ENCODE measurements at regions not wholly inside any gene's neighbourhood (a gene's known extent, or its start where the extent isn't known, plus 50 kb on each side); places are given as distances from the start of the nearest gene placed in this dataset.

DNA sequence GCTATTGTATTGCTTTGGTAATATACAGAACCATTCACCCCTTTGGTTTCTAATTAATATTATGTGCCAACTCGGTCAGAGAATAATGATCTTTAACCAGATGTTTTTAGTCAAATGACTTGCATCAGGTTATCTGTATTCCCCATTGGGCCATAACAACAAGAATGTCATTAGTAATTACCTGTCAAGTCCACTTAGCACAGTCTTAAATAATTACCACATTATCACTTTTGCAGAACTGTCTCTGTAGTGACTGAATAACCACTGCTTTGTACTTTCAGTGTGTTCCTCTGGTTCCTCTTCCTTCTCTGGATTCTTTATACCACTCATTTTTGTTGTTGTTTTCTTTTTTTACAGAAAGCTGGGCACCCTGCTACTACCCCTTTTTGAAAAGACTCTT, 257.7 kb upstream of the SPOCK3 start:
- Histone ChIP-seq H3K4me3 (ENCODE audit: insufficient read depth, low read length) (no peak overlapping the region), H4K20me1 (ENCODE audit: insufficient read depth, low read length) (no peaks in the 10 kb centered on the region), H3K27me3 (ENCODE audit: insufficient read depth, low read length) (no peaks in the 10 kb centered on the region), H3K9me3 (ENCODE audit: low read depth, low read length) (no peaks in the 10 kb centered on the region), H3K4me2 (ENCODE audit: insufficient read depth, low read length) (no peak overlapping the region), H3K36me3 (ENCODE audit: insufficient read depth, low read length) (no peaks in the 10 kb centered on the region), H3K27ac (ENCODE audit: low read depth, low read length) (no peak overlapping the region), H3K79me2 (ENCODE audit: insufficient read depth, low read length) (no peaks in the 10 kb centered on the region), H2AFZ (ENCODE audit: low read length) (no peak overlapping the region), H3K4me1 (ENCODE audit: insufficient read depth, low read length) (no peaks in the 10 kb centered on the region)
- no peak for DNase-seq (ENCODE audit: insufficient read length, low spot score, missing footprints)
- TF ChIP-seq, protein P1, sequence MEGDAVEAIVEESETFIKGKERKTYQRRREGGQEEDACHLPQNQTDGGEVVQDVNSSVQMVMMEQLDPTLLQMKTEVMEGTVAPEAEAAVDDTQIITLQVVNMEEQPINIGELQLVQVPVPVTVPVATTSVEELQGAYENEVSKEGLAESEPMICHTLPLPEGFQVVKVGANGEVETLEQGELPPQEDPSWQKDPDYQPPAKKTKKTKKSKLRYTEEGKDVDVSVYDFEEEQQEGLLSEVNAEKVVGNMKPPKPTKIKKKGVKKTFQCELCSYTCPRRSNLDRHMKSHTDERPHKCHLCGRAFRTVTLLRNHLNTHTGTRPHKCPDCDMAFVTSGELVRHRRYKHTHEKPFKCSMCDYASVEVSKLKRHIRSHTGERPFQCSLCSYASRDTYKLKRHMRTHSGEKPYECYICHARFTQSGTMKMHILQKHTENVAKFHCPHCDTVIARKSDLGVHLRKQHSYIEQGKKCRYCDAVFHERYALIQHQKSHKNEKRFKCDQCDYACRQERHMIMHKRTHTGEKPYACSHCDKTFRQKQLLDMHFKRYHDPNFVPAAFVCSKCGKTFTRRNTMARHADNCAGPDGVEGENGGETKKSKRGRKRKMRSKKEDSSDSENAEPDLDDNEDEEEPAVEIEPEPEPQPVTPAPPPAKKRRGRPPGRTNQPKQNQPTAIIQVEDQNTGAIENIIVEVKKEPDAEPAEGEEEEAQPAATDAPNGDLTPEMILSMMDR (IDR thresholded peaks at IDR 0.05; ENCODE audit: extremely low read depth, low read depth, low read length): no peak

DNA sequence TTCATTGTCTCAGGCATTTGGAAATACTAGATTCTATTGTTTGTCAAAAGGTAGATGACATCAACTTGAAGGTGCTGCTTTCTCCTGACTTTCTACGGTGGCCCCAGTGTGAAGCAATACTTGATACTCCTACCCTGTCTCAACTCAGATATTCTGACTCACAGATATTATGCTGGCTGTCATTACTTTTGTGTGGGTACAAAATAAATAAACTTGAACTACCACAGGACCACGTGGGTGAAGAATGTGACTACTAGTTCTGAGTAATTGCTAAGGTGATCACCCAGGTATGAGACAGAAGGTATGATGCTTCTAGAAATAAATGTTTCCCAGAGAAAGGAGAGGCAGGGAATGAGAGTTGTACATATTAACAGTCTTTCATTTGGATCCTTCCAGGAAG, 275.3 kb upstream of the SPOCK3 start:
- TF ChIP-seq, protein P1 (IDR thresholded peaks at IDR 0.05; ENCODE audit: extremely low read depth, low read depth, low read length): no peak
- Histone ChIP-seq H4K20me1 (ENCODE audit: insufficient read depth, low read length) (no peaks in the 10 kb centered on the region), H3K4me2 (ENCODE audit: insufficient read depth, low read length) (no peak overlapping the region), H3K4me1 (ENCODE audit: insufficient read depth, low read length) (no peaks in the 10 kb centered on the region), H2AFZ (ENCODE audit: low read length) (no peak overlapping the region), H3K36me3 (ENCODE audit: insufficient read depth, low read length) (no peaks in the 10 kb centered on the region), H3K27me3 (ENCODE audit: insufficient read depth, low read length) (no peaks in the 10 kb centered on the region), H3K79me2 (ENCODE audit: insufficient read depth, low read length) (no peaks in the 10 kb centered on the region), H3K4me3 (ENCODE audit: insufficient read depth, low read length) (no peak overlapping the region), H3K27ac (ENCODE audit: low read depth, low read length) (no peak overlapping the region), H3K9me3 (ENCODE audit: low read depth, low read length) (no peaks in the 10 kb centered on the region)
- no peak for DNase-seq (ENCODE audit: insufficient read length, low spot score, missing footprints)

DNA sequence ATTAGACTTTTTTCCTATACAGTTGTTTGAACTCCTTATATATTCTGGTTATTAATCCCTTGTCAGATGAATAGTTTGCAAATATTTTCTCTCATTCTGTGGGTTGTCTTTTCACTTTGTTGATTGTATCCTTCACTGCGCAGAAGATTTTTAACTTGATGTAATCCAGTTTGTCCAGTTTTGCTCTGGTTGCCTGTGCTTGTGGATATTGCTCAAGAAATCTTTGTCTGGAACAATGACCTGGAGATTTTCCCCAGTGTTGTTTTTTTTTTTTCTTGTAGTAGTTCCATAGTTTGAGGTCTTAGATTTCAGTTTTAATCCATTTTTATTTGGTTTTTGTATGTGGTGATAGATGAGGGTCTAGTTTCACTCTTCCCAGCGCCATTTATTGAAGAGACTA, 289.8 kb upstream of the SPOCK3 start:
- Histone ChIP-seq H3K4me3 (ENCODE audit: insufficient read depth, low read length) (no peak overlapping the region), H3K4me1 (ENCODE audit: insufficient read depth, low read length) (no peaks in the 10 kb centered on the region), H3K4me2 (ENCODE audit: insufficient read depth, low read length) (no peak overlapping the region), H3K27me3 (ENCODE audit: insufficient read depth, low read length) (no peaks in the 10 kb centered on the region), H2AFZ (ENCODE audit: low read length) (no peak overlapping the region), H3K36me3 (ENCODE audit: insufficient read depth, low read length) (no peaks in the 10 kb centered on the region), H3K27ac (ENCODE audit: low read depth, low read length) (no peak overlapping the region), H3K79me2 (ENCODE audit: insufficient read depth, low read length) (no peaks in the 10 kb centered on the region), H4K20me1 (ENCODE audit: insufficient read depth, low read length) (no peaks in the 10 kb centered on the region), H3K9me3 (ENCODE audit: low read depth, low read length) (peaks cover 7% of the 10 kb centered on the region)
- TF ChIP-seq, protein P1 (IDR thresholded peaks at IDR 0.05; ENCODE audit: extremely low read depth, low read depth, low read length): no peak
- no peak for DNase-seq (ENCODE audit: insufficient read length, low spot score, missing footprints)

DNA sequence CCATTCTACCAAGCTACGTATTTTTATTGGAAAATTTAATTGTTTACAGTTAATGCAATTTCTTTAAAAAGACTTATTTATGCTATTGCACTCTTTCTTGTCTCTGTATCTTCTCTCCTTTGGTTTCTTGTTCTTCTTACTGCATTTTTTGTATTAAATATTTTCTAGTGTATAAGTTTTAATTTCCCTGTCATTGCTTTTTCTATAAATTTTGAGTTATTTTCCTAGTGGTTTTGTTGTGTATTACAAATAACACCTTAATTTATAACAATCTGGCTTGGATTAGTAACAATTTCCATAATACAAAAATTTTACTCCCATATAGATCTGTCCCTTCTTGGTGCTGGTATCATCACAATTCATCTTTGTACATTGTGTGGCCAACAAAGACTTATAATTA, 303.5 kb upstream of the SPOCK3 start:
- TF ChIP-seq, protein P1 (IDR thresholded peaks at IDR 0.05; ENCODE audit: extremely low read depth, low read depth, low read length): no peak
- no peaks in the 10 kb centered on the region for H3K36me3 ChIP-seq (ENCODE audit: insufficient read depth, low read length)
- no peaks in the 10 kb centered on the region for H3K79me2 ChIP-seq (ENCODE audit: insufficient read depth, low read length)
- no peaks in the 10 kb centered on the region for H3K4me1 ChIP-seq (ENCODE audit: insufficient read depth, low read length)
- no peak for DNase-seq (ENCODE audit: insufficient read length, low spot score, missing footprints)
- no peak overlapping the region for H2AFZ ChIP-seq (ENCODE audit: low read length)
- H3K4me3 ChIP-seq (ENCODE audit: insufficient read depth, low read length): no peak overlapping the region
- H3K9me3 ChIP-seq (ENCODE audit: low read depth, low read length): no peaks in the 10 kb centered on the region
- H3K27ac ChIP-seq (ENCODE audit: low read depth, low read length): no peak overlapping the region
- no peak overlapping the region for H3K4me2 ChIP-seq (ENCODE audit: insufficient read depth, low read length)
- H4K20me1 ChIP-seq (ENCODE audit: insufficient read depth, low read length): no peaks in the 10 kb centered on the region
- no peaks in the 10 kb centered on the region for H3K27me3 ChIP-seq (ENCODE audit: insufficient read depth, low read length)
